ENCODE measurements at regions not wholly inside any gene's neighbourhood (a gene's known extent, or its start where the extent isn't known, plus 50 kb on each side); places are given as distances from the start of the nearest gene placed in this dataset.
"Not testable (repeated sequence)": the region's sequence is repeated elsewhere in the genome, so short reads cannot be mapped to it uniquely, and the experiment has no call there.

GRCh38 chr10:42380926-42381547 lies 257.3 kb downstream of the ZNF33B start:
- Histone ChIP-seq H3K9me3 (ENCODE audit: insufficient read depth, low read length, severe bottlenecking) (no peaks in the 10 kb centered on the region), H3K27ac (ENCODE audit: low read length) (no peak overlapping the region), H3K36me3 (ENCODE audit: insufficient read depth, low read length) (no peaks in the 10 kb centered on the region), H3K27me3 (ENCODE audit: insufficient read depth, low read length, poor library complexity) (no peaks in the 10 kb centered on the region), H3K79me2 (ENCODE audit: insufficient read depth, low read length) (no peaks in the 10 kb centered on the region), H3K4me2 (ENCODE audit: insufficient read depth, low read length) (no peak overlapping the region), H3K4me3 (ENCODE audit: low read depth in 1 of 2, low read length in 2 of 2) (no peak overlapping the region), H3K9ac (ENCODE audit: low read depth, low read length) (no peak overlapping the region), H2AFZ (ENCODE audit: low read depth, low read length) (no peak overlapping the region), H4K20me1 (ENCODE audit: insufficient read depth, low read length) (no peaks in the 10 kb centered on the region), H3K4me1 (ENCODE audit: insufficient read depth, low read length) (no peaks in the 10 kb centered on the region)
- no peak for TF ChIP-seq EZH2 (IDR thresholded peaks at IDR 0.05; ENCODE audit: borderline replicate concordance, low read depth, low read length, severe bottlenecking)
- TF ChIP-seq CTCF (IDR thresholded peaks at IDR 0.05; ENCODE audit: borderline replicate concordance, extremely low read depth, low read length, poor library complexity, severe bottlenecking): no peak
- no peak for DNase-seq
- no peak for ATAC-seq (ENCODE audit: insufficient read depth, low read depth)

- no peak for DNase-seq
- H3K27ac ChIP-seq (ENCODE audit: low read length): no peak overlapping the region
These were observed 270.7 kb downstream of the ZNF33B start for GRCh38 chr10:42367532-42368230.

DNA sequence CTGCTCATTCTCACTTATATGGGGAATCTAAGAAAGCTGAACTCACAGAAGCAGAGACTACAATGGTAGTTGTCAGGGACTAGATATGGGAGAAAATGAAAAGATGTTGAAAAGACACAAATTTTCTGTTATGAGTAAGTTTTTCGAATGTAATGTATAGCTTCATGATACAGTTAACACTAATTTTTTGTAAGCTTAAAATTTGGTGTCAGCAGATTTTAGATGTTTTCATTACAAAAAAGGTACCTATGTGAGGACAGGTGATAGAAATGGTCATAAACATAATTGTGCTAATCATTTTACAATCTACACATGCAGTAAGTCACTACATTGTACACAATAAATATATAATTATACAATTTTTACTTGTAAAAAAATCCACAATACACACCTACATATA lies 286.6 kb downstream of the ZNF33B start:
- Histone ChIP-seq H3K79me2 (ENCODE audit: insufficient read depth, low read length) (no peaks in the 10 kb centered on the region), H3K27ac (ENCODE audit: low read length) (no peak overlapping the region), H3K4me1 (ENCODE audit: insufficient read depth, low read length) (no peaks in the 10 kb centered on the region), H3K36me3 (ENCODE audit: insufficient read depth, low read length) (no peaks in the 10 kb centered on the region), H3K27me3 (ENCODE audit: insufficient read depth, low read length, poor library complexity) (no peaks in the 10 kb centered on the region), H3K9ac (ENCODE audit: low read depth, low read length) (no peak overlapping the region), H3K4me2 (ENCODE audit: insufficient read depth, low read length) (no peak overlapping the region), H4K20me1 (ENCODE audit: insufficient read depth, low read length) (no peaks in the 10 kb centered on the region), H3K9me3 (ENCODE audit: insufficient read depth, low read length, severe bottlenecking) (no peaks in the 10 kb centered on the region), H2AFZ (ENCODE audit: low read depth, low read length) (no peak overlapping the region), H3K4me3 (ENCODE audit: low read depth in 1 of 2, low read length in 2 of 2) (no peak overlapping the region)
- no peak for DNase-seq
- TF ChIP-seq CTCF (IDR thresholded peaks at IDR 0.05; ENCODE audit: borderline replicate concordance, extremely low read depth, low read length, poor library complexity, severe bottlenecking): no peak
- no peak for TF ChIP-seq EZH2 (IDR thresholded peaks at IDR 0.05; ENCODE audit: borderline replicate concordance, low read depth, low read length, severe bottlenecking)
- no peak for ATAC-seq (ENCODE audit: insufficient read depth, low read depth)

More at GRCh38 chr10:42367532-42368230, 270.7 kb downstream of the ZNF33B start:
- Histone ChIP-seq H3K9ac (ENCODE audit: low read depth, low read length) (no peak overlapping the region), H2AFZ (ENCODE audit: low read depth, low read length) (no peak overlapping the region), H3K9me3 (ENCODE audit: insufficient read depth, low read length, severe bottlenecking) (no peaks in the 10 kb centered on the region), H3K27me3 (ENCODE audit: insufficient read depth, low read length, poor library complexity) (no peaks in the 10 kb centered on the region), H3K4me1 (ENCODE audit: insufficient read depth, low read length) (no peaks in the 10 kb centered on the region), H3K36me3 (ENCODE audit: insufficient read depth, low read length) (no peaks in the 10 kb centered on the region), H3K4me2 (ENCODE audit: insufficient read depth, low read length) (no peak overlapping the region), H3K79me2 (ENCODE audit: insufficient read depth, low read length) (no peaks in the 10 kb centered on the region), H4K20me1 (ENCODE audit: insufficient read depth, low read length) (no peaks in the 10 kb centered on the region), H3K4me3 (ENCODE audit: low read depth in 1 of 2, low read length in 2 of 2) (no peak overlapping the region)
- ATAC-seq (ENCODE audit: insufficient read depth, low read depth): no peak
- no peak for TF ChIP-seq EZH2 (IDR thresholded peaks at IDR 0.05; ENCODE audit: borderline replicate concordance, low read depth, low read length, severe bottlenecking)
- TF ChIP-seq CTCF (IDR thresholded peaks at IDR 0.05; ENCODE audit: borderline replicate concordance, extremely low read depth, low read length, poor library complexity, severe bottlenecking): no peak

DNA sequence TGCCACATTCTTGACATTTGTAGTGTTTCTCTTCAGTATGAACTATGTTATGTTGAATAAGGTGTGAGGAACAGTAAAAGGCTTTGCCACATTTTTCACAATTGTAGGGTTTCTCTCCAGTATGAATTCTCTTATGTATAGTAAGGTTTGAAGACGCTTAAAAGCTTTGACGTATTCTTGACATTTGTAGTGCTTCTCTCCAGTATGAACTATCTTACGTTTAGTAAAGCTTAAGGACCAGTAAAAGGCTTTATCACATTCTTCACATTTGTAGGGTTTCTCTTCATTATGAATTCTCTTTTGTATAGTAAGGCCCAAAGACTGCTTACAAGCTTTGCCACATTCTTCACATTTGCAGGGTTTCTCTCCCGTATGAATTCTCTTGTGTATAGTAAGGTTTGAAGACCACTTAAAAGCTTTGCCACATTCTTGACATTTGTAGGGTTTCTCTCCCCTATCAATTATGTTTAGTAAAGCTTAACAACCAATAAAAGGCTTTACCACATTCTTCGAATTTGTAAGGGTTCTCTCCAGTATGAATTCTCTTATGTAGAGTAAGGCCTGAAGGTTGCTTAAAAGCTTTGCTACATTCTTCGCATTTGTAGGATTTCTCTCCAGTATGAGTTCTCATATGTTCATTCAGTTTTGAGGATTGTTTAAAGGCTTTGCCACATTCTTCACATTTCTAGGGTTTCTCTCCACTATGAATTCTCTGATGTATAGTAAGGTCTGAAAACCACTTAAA lies 301.6 kb downstream of the ZNF33B start:
- H3K4me3 ChIP-seq (ENCODE audit: low read depth in 1 of 2, low read length in 2 of 2); DNase-seq; H3K27me3 ChIP-seq (ENCODE audit: insufficient read depth, low read length, poor library complexity); H3K36me3 ChIP-seq (ENCODE audit: insufficient read depth, low read length); ATAC-seq (ENCODE audit: insufficient read depth, low read depth); H3K4me1 ChIP-seq (ENCODE audit: insufficient read depth, low read length); H3K79me2 ChIP-seq (ENCODE audit: insufficient read depth, low read length); H3K9ac ChIP-seq (ENCODE audit: low read depth, low read length); H2AFZ ChIP-seq (ENCODE audit: low read depth, low read length); H3K27ac ChIP-seq (ENCODE audit: low read length); H4K20me1 ChIP-seq (ENCODE audit: insufficient read depth, low read length); H3K4me2 ChIP-seq (ENCODE audit: insufficient read depth, low read length): not testable (repeated sequence)
- H3K9me3 ChIP-seq (ENCODE audit: insufficient read depth, low read length, severe bottlenecking): peaks cover 20% of the 10 kb centered on the region

DNA sequence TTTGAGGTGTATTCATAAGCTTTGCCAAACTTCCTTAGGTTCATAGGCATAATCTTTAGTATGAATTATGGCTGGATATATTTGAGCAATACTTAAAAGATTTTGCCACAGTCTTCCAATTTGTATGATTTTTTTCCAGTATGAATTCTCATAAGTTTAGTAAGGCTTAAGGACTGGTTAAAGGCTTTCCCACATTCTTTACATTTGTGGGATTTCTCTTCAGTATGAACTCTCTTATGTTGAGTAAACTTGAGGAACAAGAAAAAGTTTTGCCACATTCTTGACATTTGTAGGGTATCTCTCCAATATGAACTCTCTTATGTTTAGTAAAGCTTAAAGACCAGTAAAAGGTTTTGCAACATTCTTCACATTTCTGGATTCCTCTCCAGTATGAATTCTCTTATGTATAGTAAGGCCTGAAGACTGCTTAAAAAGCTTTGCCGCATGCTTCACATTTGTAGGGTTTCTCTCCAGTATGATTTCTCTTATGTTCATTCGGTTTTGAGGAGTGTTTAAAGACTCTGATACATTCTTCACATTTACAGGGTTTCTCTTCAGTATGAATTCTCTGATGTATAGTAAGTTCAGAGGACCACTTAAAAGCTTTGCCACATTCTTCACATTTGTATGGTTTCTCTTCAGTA lies 302.6 kb downstream of the ZNF33B start:
- not testable (repeated sequence) for H3K9ac ChIP-seq (ENCODE audit: low read depth, low read length); H3K4me2 ChIP-seq (ENCODE audit: insufficient read depth, low read length); DNase-seq; H3K4me1 ChIP-seq (ENCODE audit: insufficient read depth, low read length); H3K36me3 ChIP-seq (ENCODE audit: insufficient read depth, low read length); H3K4me3 ChIP-seq (ENCODE audit: low read depth in 1 of 2, low read length in 2 of 2); H2AFZ ChIP-seq (ENCODE audit: low read depth, low read length); H3K27ac ChIP-seq (ENCODE audit: low read length); H3K27me3 ChIP-seq (ENCODE audit: insufficient read depth, low read length, poor library complexity); ATAC-seq (ENCODE audit: insufficient read depth, low read depth); H4K20me1 ChIP-seq (ENCODE audit: insufficient read depth, low read length); H3K79me2 ChIP-seq (ENCODE audit: insufficient read depth, low read length)
- H3K9me3 ChIP-seq (ENCODE audit: insufficient read depth, low read length, severe bottlenecking): peaks cover 20% of the 10 kb centered on the region

Measured in DND-41 (cell line).